Coronary artery (tissue), 2 donors: ENCODE measurements at regions not wholly inside any gene's neighbourhood (a gene's known extent, or its start where the extent isn't known, plus 50 kb on each side); places are given as distances from the start of the nearest gene placed in this dataset.

Experiments used
- DNase-seq: peaks from one replicate; pipeline ENCODE4 v3.0.0-alpha.2; 2017; ENCODE audit warnings: low spot score
- H3K27ac ChIP-seq, 2 donors: fragments of 200-600 bp; sonication (generic); one replicate each; pipeline ENCODE4 v1.5.1; 2016 to 2019
- H3K4me3 ChIP-seq: fragments of 200-600 bp; sonication (generic); 2 replicates; pipeline ENCODE4 v1.5.1; 2016; ENCODE audit warnings: mild to moderate bottlenecking, moderate library complexity
- CTCF ChIP-seq: fragments of 200-600 bp; sonication (generic); IDR thresholded peaks from one replicate; pipeline ENCODE4 v1.5.1; 2019; ENCODE audit warnings: antibody characterized with exemption

- H3K4me3 ChIP-seq: no peak overlapping the region
- no peak for TF ChIP-seq CTCF
- H3K27ac ChIP-seq: no peak overlapping the region
- no peak for DNase-seq
These were observed 86.5 kb upstream of the SLC1A3 start for GRCh38 chr5:36519881-36520280.

DNA sequence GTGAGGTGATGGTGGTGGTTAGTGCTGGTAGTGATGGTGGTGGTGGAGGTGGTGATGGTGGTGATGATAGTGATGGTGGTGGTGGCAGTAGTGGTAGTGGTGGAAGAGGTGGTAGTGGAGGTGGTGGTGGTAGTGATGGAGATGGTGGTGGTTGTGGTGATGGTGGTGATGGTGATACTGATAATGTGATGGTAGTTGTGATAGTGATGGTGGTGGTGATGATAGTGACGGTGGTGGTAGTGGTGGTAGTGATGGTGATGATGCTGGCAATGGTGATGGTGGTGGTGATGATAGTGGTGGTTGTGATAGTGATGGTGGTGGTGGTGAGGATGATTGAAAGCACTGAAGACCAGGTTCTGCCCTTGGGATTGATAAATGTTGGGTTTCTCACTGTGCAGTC, 85.2 kb upstream of the SLC1A3 start:
- no peak for TF ChIP-seq CTCF
- no peak for DNase-seq
- H3K27ac ChIP-seq: no peak overlapping the region
- H3K4me3 ChIP-seq: no peak overlapping the region

- DNase-seq: no peak
- no peak for TF ChIP-seq CTCF
- Histone ChIP-seq H3K4me3 (no peak overlapping the region), H3K27ac (no peak overlapping the region)
These were observed 84.3 kb upstream of the SLC1A3 start for GRCh38 chr5:36521838-36522745.

GRCh38 chr5:36522746-36523065, 83.7 kb upstream of the SLC1A3 start:
- no peak for TF ChIP-seq CTCF
- Histone ChIP-seq H3K4me3 (no peak overlapping the region), H3K27ac (no peak overlapping the region)
- DNase-seq: no peak

- no peak overlapping the region for H3K4me3 ChIP-seq
- DNase-seq: no peak
- TF ChIP-seq CTCF: no peak
- H3K27ac ChIP-seq: no peak overlapping the region
These were observed 83.0 kb upstream of the SLC1A3 start for GRCh38 chr5:36523450-36523849.

GRCh38 chr5:36523926-36524325, 82.5 kb upstream of the SLC1A3 start:
- Histone ChIP-seq H3K27ac (no peak overlapping the region), H3K4me3 (no peak overlapping the region)
- DNase-seq: no peak
- TF ChIP-seq CTCF: no peak

- TF ChIP-seq CTCF: no peak
- H3K27ac ChIP-seq: no peak overlapping the region
- H3K4me3 ChIP-seq: no peak overlapping the region
- no peak for DNase-seq
These were observed 79.9 kb upstream of the SLC1A3 start for GRCh38 chr5:36526537-36526936.
